ENCODE measurements at regions not wholly inside any gene's neighbourhood (a gene's known extent, or its start where the extent isn't known, plus 50 kb on each side); places are given as distances from the start of the nearest gene placed in this dataset.

GRCh38 chr4:13007802-13008470 lies 476.2 kb downstream of the RAB28 start:
- H3K9me3 ChIP-seq (ENCODE audit: control insufficient read depth, insufficient read depth, low read length), result no peaks in the 10 kb centered on the region
- no peaks in the 10 kb centered on the region for H3K4me1 ChIP-seq (ENCODE audit: control insufficient read depth, insufficient read depth, low read length)
- no peak overlapping the region for H3K4me3 ChIP-seq (ENCODE audit: low read depth, low read length)
- no peaks in the 10 kb centered on the region for H3K36me3 ChIP-seq (ENCODE audit: control insufficient read depth, insufficient read depth, low read length)
- no peaks in the 10 kb centered on the region for H3K27me3 ChIP-seq (ENCODE audit: control insufficient read depth, insufficient read depth, low read length)
- no peak overlapping the region for H3K9ac ChIP-seq (ENCODE audit: low read depth, low read length)

- Histone ChIP-seq H3K36me3 (ENCODE audit: control insufficient read depth, insufficient read depth, low read length) (no peaks in the 10 kb centered on the region), H3K9me3 (ENCODE audit: control insufficient read depth, insufficient read depth, low read length) (no peaks in the 10 kb centered on the region), H3K27me3 (ENCODE audit: control insufficient read depth, insufficient read depth, low read length) (no peaks in the 10 kb centered on the region), H3K4me3 (ENCODE audit: low read depth, low read length) (no peak overlapping the region), H3K4me1 (ENCODE audit: control insufficient read depth, insufficient read depth, low read length) (no peaks in the 10 kb centered on the region), H3K9ac (ENCODE audit: low read depth, low read length) (no peak overlapping the region)
Observed at GRCh38 chr4:12993923-12994322, 490.2 kb downstream of the RAB28 start.

- Histone ChIP-seq H3K36me3 (ENCODE audit: control insufficient read depth, insufficient read depth, low read length) (no peaks in the 10 kb centered on the region), H3K9ac (ENCODE audit: low read depth, low read length) (no peak overlapping the region), H3K4me3 (ENCODE audit: low read depth, low read length) (no peak overlapping the region), H3K27me3 (ENCODE audit: control insufficient read depth, insufficient read depth, low read length) (no peaks in the 10 kb centered on the region), H3K4me1 (ENCODE audit: control insufficient read depth, insufficient read depth, low read length) (no peaks in the 10 kb centered on the region), H3K9me3 (ENCODE audit: control insufficient read depth, insufficient read depth, low read length) (no peaks in the 10 kb centered on the region)
Observed at GRCh38 chr4:12987284-12987683, 496.9 kb downstream of the RAB28 start.

GRCh38 chr4:12979797-12980196 lies 504.3 kb downstream of the RAB28 start:
- Histone ChIP-seq H3K27me3 (ENCODE audit: control insufficient read depth, insufficient read depth, low read length) (no peaks in the 10 kb centered on the region), H3K36me3 (ENCODE audit: control insufficient read depth, insufficient read depth, low read length) (no peaks in the 10 kb centered on the region), H3K4me1 (ENCODE audit: control insufficient read depth, insufficient read depth, low read length) (no peaks in the 10 kb centered on the region), H3K9me3 (ENCODE audit: control insufficient read depth, insufficient read depth, low read length) (no peaks in the 10 kb centered on the region), H3K4me3 (ENCODE audit: low read depth, low read length) (no peak overlapping the region), H3K9ac (ENCODE audit: low read depth, low read length) (no peak overlapping the region)

GRCh38 chr4:12978310-12978709 lies 505.8 kb downstream of the RAB28 start:
- Histone ChIP-seq H3K4me3 (ENCODE audit: low read depth, low read length) (no peak overlapping the region), H3K9me3 (ENCODE audit: control insufficient read depth, insufficient read depth, low read length) (no peaks in the 10 kb centered on the region), H3K4me1 (ENCODE audit: control insufficient read depth, insufficient read depth, low read length) (no peaks in the 10 kb centered on the region), H3K36me3 (ENCODE audit: control insufficient read depth, insufficient read depth, low read length) (no peaks in the 10 kb centered on the region), H3K27me3 (ENCODE audit: control insufficient read depth, insufficient read depth, low read length) (no peaks in the 10 kb centered on the region), H3K9ac (ENCODE audit: low read depth, low read length) (no peak overlapping the region)

- Histone ChIP-seq H3K9ac (ENCODE audit: low read depth, low read length) (no peak overlapping the region), H3K9me3 (ENCODE audit: control insufficient read depth, insufficient read depth, low read length) (no peaks in the 10 kb centered on the region), H3K36me3 (ENCODE audit: control insufficient read depth, insufficient read depth, low read length) (no peaks in the 10 kb centered on the region), H3K4me3 (ENCODE audit: low read depth, low read length) (no peak overlapping the region), H3K27me3 (ENCODE audit: control insufficient read depth, insufficient read depth, low read length) (no peaks in the 10 kb centered on the region), H3K4me1 (ENCODE audit: control insufficient read depth, insufficient read depth, low read length) (no peaks in the 10 kb centered on the region)
Observed at GRCh38 chr4:12975511-12975910, 508.6 kb downstream of the RAB28 start.

GRCh38 chr4:12973522-12973921 lies 510.6 kb downstream of the RAB28 start:
- Histone ChIP-seq H3K4me3 (ENCODE audit: low read depth, low read length) (no peak overlapping the region), H3K36me3 (ENCODE audit: control insufficient read depth, insufficient read depth, low read length) (no peaks in the 10 kb centered on the region), H3K27me3 (ENCODE audit: control insufficient read depth, insufficient read depth, low read length) (no peaks in the 10 kb centered on the region), H3K4me1 (ENCODE audit: control insufficient read depth, insufficient read depth, low read length) (no peaks in the 10 kb centered on the region), H3K9ac (ENCODE audit: low read depth, low read length) (no peak overlapping the region), H3K9me3 (ENCODE audit: control insufficient read depth, insufficient read depth, low read length) (no peaks in the 10 kb centered on the region)

GRCh38 chr4:12968345-12968744 lies 515.8 kb downstream of the RAB28 start:
- Histone ChIP-seq H3K27me3 (ENCODE audit: control insufficient read depth, insufficient read depth, low read length) (no peaks in the 10 kb centered on the region), H3K4me1 (ENCODE audit: control insufficient read depth, insufficient read depth, low read length) (no peaks in the 10 kb centered on the region), H3K9me3 (ENCODE audit: control insufficient read depth, insufficient read depth, low read length) (no peaks in the 10 kb centered on the region), H3K9ac (ENCODE audit: low read depth, low read length) (no peak overlapping the region), H3K4me3 (ENCODE audit: low read depth, low read length) (no peak overlapping the region), H3K36me3 (ENCODE audit: control insufficient read depth, insufficient read depth, low read length) (no peaks in the 10 kb centered on the region)

- H3K4me1 ChIP-seq (ENCODE audit: control insufficient read depth, insufficient read depth, low read length), result no peaks in the 10 kb centered on the region
- H3K27me3 ChIP-seq (ENCODE audit: control insufficient read depth, insufficient read depth, low read length), result no peaks in the 10 kb centered on the region
- no peaks in the 10 kb centered on the region for H3K36me3 ChIP-seq (ENCODE audit: control insufficient read depth, insufficient read depth, low read length)
- H3K4me3 ChIP-seq (ENCODE audit: low read depth, low read length), result no peak overlapping the region
- no peak overlapping the region for H3K9ac ChIP-seq (ENCODE audit: low read depth, low read length)
- H3K9me3 ChIP-seq (ENCODE audit: control insufficient read depth, insufficient read depth, low read length), result no peaks in the 10 kb centered on the region
Observed at GRCh38 chr4:12966726-12967125, 517.4 kb downstream of the RAB28 start.

- Histone ChIP-seq H3K27me3 (ENCODE audit: control insufficient read depth, insufficient read depth, low read length) (no peaks in the 10 kb centered on the region), H3K4me3 (ENCODE audit: low read depth, low read length) (no peak overlapping the region), H3K9ac (ENCODE audit: low read depth, low read length) (no peak overlapping the region), H3K9me3 (ENCODE audit: control insufficient read depth, insufficient read depth, low read length) (no peaks in the 10 kb centered on the region), H3K4me1 (ENCODE audit: control insufficient read depth, insufficient read depth, low read length) (no peaks in the 10 kb centered on the region), H3K36me3 (ENCODE audit: control insufficient read depth, insufficient read depth, low read length) (no peaks in the 10 kb centered on the region)
Observed at GRCh38 chr4:12965334-12965733, 518.8 kb downstream of the RAB28 start.

GRCh38 chr4:12963912-12964311 lies 520.2 kb downstream of the RAB28 start:
- Histone ChIP-seq H3K9me3 (ENCODE audit: control insufficient read depth, insufficient read depth, low read length) (no peaks in the 10 kb centered on the region), H3K9ac (ENCODE audit: low read depth, low read length) (no peak overlapping the region), H3K4me1 (ENCODE audit: control insufficient read depth, insufficient read depth, low read length) (no peaks in the 10 kb centered on the region), H3K27me3 (ENCODE audit: control insufficient read depth, insufficient read depth, low read length) (no peaks in the 10 kb centered on the region), H3K36me3 (ENCODE audit: control insufficient read depth, insufficient read depth, low read length) (no peaks in the 10 kb centered on the region), H3K4me3 (ENCODE audit: low read depth, low read length) (no peak overlapping the region)

- Histone ChIP-seq H3K27me3 (ENCODE audit: control insufficient read depth, insufficient read depth, low read length) (no peaks in the 10 kb centered on the region), H3K4me3 (ENCODE audit: low read depth, low read length) (no peak overlapping the region), H3K9me3 (ENCODE audit: control insufficient read depth, insufficient read depth, low read length) (no peaks in the 10 kb centered on the region), H3K4me1 (ENCODE audit: control insufficient read depth, insufficient read depth, low read length) (no peaks in the 10 kb centered on the region), H3K9ac (ENCODE audit: low read depth, low read length) (no peak overlapping the region), H3K36me3 (ENCODE audit: control insufficient read depth, insufficient read depth, low read length) (no peaks in the 10 kb centered on the region)
Observed at GRCh38 chr4:12963291-12963690, 520.8 kb downstream of the RAB28 start.

Measured in iPS-15b (cell line).